ENCODE measurements at regions not wholly inside any gene's neighbourhood (a gene's known extent, or its start where the extent isn't known, plus 50 kb on each side); places are given as distances from the start of the nearest gene placed in this dataset.
A peak's percentile ranks its signal among the peaks of the same experiment; 100 is the strongest.
"Not testable (repeated sequence)": the region's sequence is repeated elsewhere in the genome, so short reads cannot be mapped to it uniquely, and the experiment has no call there.

GRCh38 chr1:197994907-197995407 is 77.8 kb downstream of the LHX9 start:
- no peaks in the 10 kb centered on the region for H3K9me3 ChIP-seq
- H3K27me3 ChIP-seq (ENCODE audit: low read depth), result no peaks in the 10 kb centered on the region
- H3K4me3 ChIP-seq, result no peak overlapping the region
- intact Hi-C loops (cut with DNase I), result no loop called here
- H3K4me1 ChIP-seq, result no peaks in the 10 kb centered on the region
- no peaks in the 10 kb centered on the region for H3K36me3 ChIP-seq
- no peak for DNase-seq
- ATAC-seq, result peak; percentile 91 to 94
- TF ChIP-seq CTCF (IDR thresholded peaks at IDR 0.05), result no peak
- peak overlapping the region; percentile 61 for H3K27ac ChIP-seq

- H3K36me3 ChIP-seq, result no peaks in the 10 kb centered on the region
- H3K27ac ChIP-seq, result peak overlapping the region; percentile 61
- no peaks in the 10 kb centered on the region for H3K27me3 ChIP-seq (ENCODE audit: low read depth)
- H3K9me3 ChIP-seq, result no peaks in the 10 kb centered on the region
- intact Hi-C loops (cut with DNase I), result no loop called here
- TF ChIP-seq CTCF (IDR thresholded peaks at IDR 0.05), result no peak
- no peak for DNase-seq
- no peaks in the 10 kb centered on the region for H3K4me1 ChIP-seq
- H3K4me3 ChIP-seq, result no peak overlapping the region
- peak; percentile 32 to 60 for ATAC-seq
These were observed 78.5 kb downstream of the LHX9 start for GRCh38 chr1:197995408-197996258.

- H3K36me3 ChIP-seq; H3K4me3 ChIP-seq; H3K27me3 ChIP-seq (ENCODE audit: low read depth); H3K27ac ChIP-seq; ATAC-seq; H3K4me1 ChIP-seq; DNase-seq; H3K9me3 ChIP-seq; intact Hi-C loops (cut with DNase I): not testable (repeated sequence)
These were observed 79.0 kb downstream of the LHX9 start for GRCh38 chr1:197996259-197996512.

- H3K27ac ChIP-seq, result no peak overlapping the region
- ATAC-seq (no peak), DNase-seq (no peak)
- no peaks in the 10 kb centered on the region for H3K36me3 ChIP-seq
- no peaks in the 10 kb centered on the region for H3K4me1 ChIP-seq
- no peak overlapping the region for H3K4me3 ChIP-seq
- H3K9me3 ChIP-seq, result no peaks in the 10 kb centered on the region
- intact Hi-C loops (cut with DNase I), result no loop called here
- TF ChIP-seq CTCF (IDR thresholded peaks at IDR 0.05), result no peak
- H3K27me3 ChIP-seq (ENCODE audit: low read depth), result no peaks in the 10 kb centered on the region
These were observed 80.9 kb downstream of the LHX9 start for GRCh38 chr1:197998110-197998509.

GRCh38 chr1:198001776-198002408 is 84.7 kb downstream of the LHX9 start:
- no peak overlapping the region for H3K27ac ChIP-seq
- no peak for TF ChIP-seq CTCF (IDR thresholded peaks at IDR 0.05)
- no peaks in the 10 kb centered on the region for H3K27me3 ChIP-seq (ENCODE audit: low read depth)
- no peaks in the 10 kb centered on the region for H3K36me3 ChIP-seq
- no peaks in the 10 kb centered on the region for H3K9me3 ChIP-seq
- intact Hi-C loops (cut with DNase I), result no loop called here
- no peak for DNase-seq
- H3K4me1 ChIP-seq, result no peaks in the 10 kb centered on the region
- H3K4me3 ChIP-seq, result no peak overlapping the region
- no peak for ATAC-seq

- Histone ChIP-seq H3K36me3 (no peaks in the 10 kb centered on the region), H3K9me3 (no peaks in the 10 kb centered on the region), H3K4me1 (no peaks in the 10 kb centered on the region), H3K27ac (no peak overlapping the region), H3K4me3 (no peak overlapping the region), H3K27me3 (ENCODE audit: low read depth) (no peaks in the 10 kb centered on the region)
- no peak for ATAC-seq
- intact Hi-C loops (cut with DNase I), result no loop called here
- no peak for TF ChIP-seq CTCF (IDR thresholded peaks at IDR 0.05)
- no peak for DNase-seq
These were observed 86.3 kb downstream of the LHX9 start for GRCh38 chr1:198003468-198003867.
